Activated T-cell treated with anti-CD3 and anti-CD28 coated beads for 24 hours (primary cell): ENCODE measurements at regions not wholly inside any gene's neighbourhood (a gene's known extent, or its start where the extent isn't known, plus 50 kb on each side); places are given as distances from the start of the nearest gene placed in this dataset.

Experiments used
- DNase-seq: peaks from one replicate; pipeline ENCODE4 v3.0.0-alpha.2; 2020; ENCODE audit warnings: low read depth

- no peak for DNase-seq
These were observed 65.1 kb upstream of the FBRSL1 start for GRCh38 chr12:132424811-132425210.

DNA sequence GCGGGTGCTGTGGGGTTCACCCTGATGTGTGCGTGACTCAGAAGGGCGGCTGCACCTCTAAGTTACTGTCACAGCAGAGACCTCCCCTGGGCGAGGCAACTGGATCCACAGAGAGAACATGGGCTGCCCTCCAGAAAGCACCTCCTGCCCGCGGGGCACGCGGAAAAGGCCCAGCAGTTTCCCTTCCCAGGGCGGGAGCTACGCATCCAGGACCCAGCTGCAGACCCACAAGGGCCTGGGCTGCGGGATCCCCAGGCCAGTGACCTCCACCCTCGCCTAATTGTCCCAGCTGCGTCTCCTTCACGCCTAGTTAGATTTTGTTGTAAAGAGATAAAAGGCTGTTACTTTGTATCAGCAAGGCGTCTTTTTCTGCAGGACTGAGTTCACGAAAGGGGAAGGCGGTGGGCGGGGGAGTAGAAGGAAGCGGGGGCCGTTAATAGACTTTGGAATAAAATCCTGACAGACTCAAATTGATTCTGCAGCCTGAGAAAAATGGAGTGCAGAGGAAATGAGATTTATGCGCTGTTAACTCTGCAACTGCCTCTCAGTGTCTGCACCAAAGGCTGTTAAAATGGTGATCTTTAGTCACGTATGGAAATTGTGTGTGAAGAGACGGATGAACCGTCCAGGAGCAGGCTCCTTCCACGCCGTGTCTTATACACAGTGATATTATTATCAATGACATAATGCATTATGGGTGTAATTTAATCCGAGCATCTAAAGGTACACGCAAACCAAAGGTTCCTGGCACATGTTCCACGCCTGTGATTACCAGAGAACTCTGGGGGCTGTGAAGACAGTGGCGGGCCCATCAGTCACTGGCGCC, 65.9 kb upstream of the FBRSL1 start:
- no peak for DNase-seq

DNA sequence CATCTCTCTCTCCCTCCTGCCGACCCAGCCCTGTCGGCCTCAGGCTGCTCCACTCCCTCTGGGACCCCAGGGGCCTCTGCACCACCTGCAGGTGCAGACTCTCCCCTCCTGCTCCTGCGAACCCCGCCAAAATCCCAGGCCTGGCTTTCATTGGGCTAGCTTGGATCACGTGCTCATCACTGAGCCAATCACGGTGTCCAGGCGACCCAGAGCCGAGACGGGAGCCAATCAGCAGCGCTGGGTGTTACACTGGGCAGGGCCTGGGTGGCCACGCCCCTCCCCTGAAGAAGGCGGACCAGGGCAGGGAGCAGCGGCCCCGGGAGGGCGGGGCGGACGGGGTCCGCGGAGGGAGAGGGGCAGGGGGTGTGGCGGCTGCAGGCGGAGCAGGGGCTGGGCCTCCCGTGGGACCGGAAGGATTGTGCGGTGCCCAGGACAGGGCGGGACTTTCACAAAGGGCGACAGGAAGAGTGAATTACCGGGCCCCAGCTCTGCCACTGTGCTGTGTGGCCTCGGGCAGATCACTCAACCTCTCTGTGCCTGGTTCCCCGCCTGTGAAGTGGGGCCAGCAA, 66.6 kb upstream of the FBRSL1 start:
- no peak for DNase-seq

- DNase-seq = no peak
These were observed 67.4 kb upstream of the FBRSL1 start for GRCh38 chr12:132422381-132423043.

DNA sequence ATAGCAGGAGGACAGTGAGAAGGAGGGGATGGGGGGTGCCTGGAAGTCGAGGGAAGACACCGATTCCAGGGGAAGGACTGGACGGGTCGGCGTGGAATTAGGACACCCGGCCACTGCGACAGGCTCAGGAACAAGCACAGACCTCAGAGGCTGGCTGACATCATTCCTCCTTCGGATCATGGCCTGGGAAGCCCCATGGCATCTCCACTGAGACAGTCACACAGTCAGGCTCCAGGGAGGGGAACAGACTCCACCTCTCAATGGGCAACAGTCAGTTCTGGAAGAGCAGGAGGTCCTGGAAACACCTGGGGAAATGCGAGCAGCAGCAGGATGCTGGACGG, 67.9 kb upstream of the FBRSL1 start:
- no peak for DNase-seq

DNA sequence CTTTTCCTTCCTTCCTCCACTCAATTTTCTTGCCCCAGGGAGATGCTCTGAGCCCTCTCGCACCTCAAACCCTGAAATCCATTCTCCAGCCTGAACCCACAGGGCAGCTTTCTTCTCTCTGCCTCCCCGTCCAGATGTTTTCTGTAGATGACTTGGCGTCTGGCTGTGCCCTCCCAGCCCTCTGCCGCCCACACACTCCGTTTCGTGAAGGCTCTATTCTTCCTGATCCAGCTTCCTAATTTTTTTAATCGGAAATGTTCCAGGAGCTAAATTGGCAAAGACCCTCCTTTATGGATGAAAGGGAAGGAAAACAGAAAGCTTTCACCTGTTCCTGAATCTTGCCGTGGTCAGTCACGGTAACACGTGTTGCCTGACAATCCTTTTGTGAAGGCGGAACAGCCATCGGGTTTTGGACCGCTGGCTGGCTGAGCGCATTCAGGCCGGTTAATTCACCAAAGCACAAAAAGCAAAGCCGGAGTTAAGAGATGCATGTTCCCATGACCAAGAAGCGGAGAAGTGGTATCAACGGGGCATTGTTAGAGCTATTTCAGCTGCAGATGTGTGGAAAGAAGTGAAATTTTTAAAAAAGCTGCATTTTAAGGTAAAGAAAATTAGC, 70.2 kb upstream of the FBRSL1 start:
- DNase-seq = no peak

DNA sequence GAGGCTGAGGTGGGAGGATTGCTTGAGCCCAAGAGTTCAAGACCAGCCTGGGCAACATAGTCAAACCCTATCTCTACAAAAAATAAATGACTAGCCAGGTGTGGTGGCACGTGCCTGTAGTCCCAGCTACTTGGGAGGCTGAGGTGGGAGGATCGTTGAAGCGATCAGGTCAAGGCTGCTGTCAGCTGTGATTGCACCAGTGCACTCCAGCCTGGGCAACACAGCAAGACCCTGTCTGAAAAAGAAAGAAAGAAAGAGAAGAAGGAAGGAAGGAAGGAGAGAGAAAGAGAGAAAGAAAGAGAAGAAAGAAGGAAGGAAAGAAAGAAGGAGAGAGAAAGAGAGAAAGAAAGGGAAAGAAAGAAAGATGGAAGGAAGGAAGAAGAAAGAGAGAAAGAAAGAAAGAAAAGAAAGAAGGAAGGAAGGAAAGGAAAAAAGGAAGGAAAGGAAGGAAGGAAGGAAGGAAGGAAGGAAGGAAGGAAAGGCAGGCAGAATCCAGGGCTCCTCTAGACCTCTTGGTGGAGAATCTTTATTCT, 71.5 kb upstream of the FBRSL1 start:
- no peak for DNase-seq

DNA sequence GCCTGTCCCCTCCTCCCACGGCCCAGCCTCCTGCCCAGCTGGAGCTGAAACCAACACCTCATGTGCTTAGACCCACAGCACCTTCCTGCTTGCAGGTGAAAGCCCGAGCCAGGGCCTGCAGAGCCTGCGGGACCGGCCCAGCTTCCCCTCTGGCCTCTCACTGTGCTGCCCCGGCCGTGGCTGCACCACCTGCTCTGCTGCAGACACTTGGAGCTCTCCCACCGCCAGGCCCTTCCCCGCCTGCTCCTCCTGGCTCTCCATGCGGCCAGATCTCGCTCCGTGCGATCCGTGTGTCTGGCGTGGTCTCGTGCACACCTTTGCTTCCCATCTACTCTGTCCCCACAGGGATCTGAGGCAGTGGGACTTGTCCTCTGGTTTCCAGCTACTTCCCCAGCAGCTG, 72.2 kb upstream of the FBRSL1 start:
- DNase-seq = no peak

DNA sequence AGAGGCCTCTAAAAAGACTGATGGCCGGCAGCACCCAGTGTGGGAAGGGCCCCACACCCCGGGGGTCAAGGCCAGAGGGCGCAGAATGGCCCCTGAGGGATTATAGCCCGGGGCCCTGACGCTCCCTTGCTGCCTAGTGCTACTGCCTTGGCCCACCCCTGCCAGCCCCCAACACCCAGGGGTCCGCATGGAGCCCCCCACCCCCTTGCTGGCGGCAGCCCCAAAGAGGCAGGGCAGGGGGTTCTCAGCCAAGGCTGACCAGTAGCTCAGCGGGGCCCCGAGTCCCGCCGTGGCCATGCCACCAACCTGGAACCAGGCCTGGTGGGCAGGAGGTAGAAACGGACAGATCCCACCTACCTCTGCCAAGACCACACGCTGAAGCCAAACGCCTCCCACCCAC, 73.1 kb upstream of the FBRSL1 start:
- DNase-seq = no peak

- no peak for DNase-seq
These were observed 73.8 kb upstream of the FBRSL1 start for GRCh38 chr12:132416121-132416673.

DNA sequence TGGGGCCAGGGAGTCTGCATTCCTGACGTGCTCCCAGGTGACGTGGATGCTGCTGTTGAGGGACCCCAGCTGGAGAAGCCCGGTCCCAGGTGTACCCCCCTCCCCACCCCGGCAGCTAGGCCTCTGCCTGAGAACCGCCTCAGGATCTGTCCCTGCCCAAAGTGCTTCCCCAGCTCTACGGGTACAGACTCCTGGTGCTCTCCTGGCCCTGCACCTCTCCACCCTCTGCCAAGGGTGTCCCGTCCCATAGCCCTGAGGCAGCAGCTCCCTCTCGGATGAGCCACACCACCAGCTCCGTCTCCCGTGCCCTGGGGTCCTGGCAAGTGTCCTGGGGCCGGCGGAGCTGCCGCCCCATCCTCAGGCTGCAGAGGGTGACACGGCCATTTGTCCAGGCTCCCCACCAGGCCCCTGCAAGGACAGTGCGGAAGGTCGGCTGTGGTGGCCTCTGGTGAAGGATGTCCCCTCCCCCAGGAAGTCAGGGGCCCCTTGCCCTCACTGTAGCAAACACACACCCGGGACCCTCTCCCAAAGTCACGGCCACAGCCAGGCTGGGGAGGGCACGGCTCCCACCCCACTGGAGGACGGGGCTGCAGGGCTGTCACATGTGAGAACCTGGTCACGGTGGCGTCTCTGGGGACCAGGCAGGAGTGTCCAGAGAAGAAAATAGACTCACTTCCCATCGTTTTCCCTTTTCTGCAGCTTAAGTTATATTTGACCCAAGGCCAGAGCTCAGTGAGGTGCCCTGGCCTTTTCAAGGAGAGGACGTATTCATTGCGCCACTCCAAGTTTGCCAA, 74.4 kb upstream of the FBRSL1 start:
- DNase-seq = no peak

DNA sequence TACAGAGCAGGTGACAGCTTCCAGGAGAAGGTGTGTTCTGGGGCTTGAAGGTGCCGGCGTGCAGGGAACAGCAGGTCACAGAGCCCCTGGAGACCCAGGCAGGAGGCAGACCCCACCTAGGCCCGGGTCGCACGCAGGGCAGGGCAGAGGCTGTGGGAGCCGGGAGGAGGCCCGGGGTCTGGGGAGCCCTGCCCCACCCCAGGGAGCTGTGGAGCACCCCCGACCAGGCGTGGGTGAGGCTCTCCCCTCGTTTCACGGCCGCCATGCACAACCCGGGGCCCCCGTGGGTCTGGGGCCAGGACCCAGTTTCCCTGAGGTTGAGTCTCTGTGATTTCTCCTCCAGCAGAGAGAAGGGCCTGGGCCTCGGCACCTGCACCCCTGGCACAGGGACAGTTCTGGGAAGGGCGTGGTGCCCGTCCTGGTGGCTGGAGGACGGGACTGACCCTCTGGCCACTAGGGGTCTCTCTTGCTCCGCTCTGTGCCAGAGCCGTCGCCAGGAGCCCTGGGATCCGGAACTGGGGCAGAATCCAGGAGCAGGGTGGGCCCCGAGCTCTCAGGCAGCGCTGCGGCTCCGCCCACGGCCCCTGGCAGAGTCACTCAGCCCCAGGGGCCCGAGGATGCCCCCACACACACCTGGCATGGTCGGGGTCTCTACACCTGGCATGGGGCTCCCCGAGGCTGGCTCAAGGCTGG, 75.2 kb upstream of the FBRSL1 start:
- DNase-seq = peak; percentile 68

- no peak for DNase-seq
These were observed 75.9 kb upstream of the FBRSL1 start for GRCh38 chr12:132413931-132414588.

DNA sequence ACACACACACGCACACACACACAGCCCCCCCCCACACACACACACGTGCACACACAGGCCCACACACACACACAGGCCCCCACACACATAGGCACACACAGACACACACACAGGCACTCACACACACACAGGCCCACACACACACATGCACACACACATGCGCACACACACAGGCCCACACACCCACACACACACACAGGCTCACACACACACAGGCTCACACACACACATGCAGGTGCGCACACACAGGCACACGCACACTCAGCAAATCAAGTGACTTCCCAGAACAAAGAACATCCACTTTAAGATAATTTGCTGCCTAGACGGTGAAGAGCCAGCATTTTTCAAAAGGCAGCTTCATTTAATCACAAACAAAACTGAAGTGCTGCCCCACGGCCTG, 78.5 kb upstream of the FBRSL1 start:
- no peak for DNase-seq

- DNase-seq = no peak
These were observed 79.1 kb upstream of the FBRSL1 start for GRCh38 chr12:132410849-132411248.

DNA sequence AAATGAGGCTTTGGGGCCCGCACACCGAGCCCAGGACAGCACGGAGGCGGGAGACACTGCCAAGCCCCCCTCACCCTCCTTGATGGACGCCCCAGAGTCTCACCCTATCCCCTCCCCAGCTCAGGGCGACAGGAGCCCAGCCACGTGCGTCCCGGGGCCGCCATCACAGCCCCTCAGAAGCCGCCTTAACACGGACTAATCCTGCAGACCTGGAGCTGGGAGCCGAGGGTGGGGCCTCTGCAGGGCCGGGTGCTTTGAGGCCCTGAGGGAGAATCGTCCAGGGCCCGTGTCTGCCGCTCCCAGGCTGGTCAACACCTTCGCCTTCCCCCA, 79.7 kb upstream of the FBRSL1 start:
- DNase-seq = no peak

DNA sequence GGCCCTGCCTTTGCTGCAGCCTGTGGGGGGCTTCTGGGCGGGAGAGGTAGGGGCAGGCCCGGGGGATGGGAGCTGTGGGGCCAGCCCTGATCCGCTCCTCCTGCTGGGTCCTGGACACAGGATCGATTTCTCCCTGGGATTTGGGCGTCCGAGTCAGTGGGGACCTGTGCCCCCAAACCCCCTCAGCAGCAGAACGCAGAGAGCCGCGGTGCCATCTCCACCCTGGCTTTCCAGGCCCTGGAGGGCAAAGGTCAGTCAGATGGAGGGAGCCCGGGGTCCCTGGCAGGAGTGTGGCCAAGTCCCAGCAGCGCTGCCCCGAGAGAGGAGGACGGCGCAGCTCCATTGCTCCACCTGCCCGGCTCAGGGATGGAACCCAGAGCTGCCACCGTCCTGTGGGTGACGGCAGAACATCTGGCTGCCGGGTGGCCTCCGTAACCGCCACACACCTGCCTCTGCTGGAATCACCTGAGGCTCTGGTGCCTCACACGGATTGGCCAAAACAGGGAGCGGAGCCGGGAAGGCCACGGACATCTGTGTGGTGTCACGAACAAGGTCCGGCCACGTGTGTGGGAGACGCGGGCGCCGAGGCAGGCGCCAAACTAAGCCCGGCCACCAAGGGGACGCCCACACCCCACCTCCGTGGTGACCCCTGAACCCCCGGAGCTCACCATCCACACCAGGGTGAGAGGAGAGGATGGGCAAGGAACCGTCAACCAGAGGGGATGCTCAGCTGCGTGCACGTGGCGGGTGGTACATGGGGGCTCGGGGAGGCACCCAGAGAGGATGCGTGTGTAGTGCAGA, 80.3 kb upstream of the FBRSL1 start:
- no peak for DNase-seq

DNA sequence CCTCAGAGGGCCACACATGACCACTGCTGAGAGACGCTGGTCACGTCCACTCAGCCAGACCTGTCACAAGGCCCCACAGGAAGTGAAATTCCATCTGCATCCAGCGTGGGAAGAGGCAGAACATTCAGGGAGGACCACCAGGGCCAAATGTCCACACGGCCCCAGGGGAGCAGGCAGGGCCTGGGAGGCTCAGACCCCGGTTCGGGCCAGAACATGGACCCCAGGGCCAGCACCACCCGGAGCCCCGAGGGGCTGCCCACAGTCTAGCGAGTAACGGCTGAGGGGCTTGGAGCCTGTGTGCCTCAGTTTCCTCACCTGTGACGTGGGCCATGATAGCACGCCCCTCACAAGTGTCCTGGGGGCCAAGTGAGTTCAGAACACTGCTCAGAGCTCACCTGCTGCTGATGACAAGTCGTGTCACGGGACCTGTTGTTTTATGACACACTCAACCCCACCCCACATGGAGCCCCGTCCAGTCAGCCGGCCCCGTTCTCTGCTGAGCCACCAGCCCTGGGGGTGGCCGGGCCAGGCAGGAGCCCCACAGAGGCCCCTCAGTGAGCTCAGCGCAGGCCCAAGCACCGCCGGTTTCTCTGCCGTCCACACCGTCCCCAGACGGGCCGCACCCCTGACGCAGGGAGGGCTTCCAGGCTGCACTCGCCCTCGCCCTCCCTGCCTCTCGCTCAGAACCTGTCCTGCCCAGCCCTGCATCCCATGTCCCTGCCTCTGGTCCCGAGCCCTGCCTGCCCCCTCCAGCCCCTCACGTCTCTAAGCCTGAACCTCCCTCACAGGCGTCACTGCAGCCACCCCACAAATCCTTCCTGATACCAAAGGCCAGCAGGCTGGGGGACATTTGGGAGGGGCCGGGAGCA, 79.5 kb upstream of the GALNT9 start:
- no peak for DNase-seq

- DNase-seq = no peak
These were observed 78.6 kb upstream of the GALNT9 start for GRCh38 chr12:132407992-132408391.
